ENCODE measurements at regions not wholly inside any gene's neighbourhood (a gene's known extent, or its start where the extent isn't known, plus 50 kb on each side); places are given as distances from the start of the nearest gene placed in this dataset.
A peak's percentile ranks its signal among the peaks of the same experiment; 100 is the strongest.

GRCh38 chr9:1776668-1777067 lies 238.5 kb upstream of the SMARCA2 start:
- no peak for DNase-seq

- no peak for DNase-seq
Observed at GRCh38 chr9:1791191-1791590, 224.0 kb upstream of the SMARCA2 start.

- DNase-seq: no peak
Observed at GRCh38 chr9:1794547-1795270, 220.4 kb upstream of the SMARCA2 start.

- DNase-seq: no peak
Observed at GRCh38 chr9:1804128-1804865, 210.8 kb upstream of the SMARCA2 start.

- DNase-seq: no peak
Observed at GRCh38 chr9:1829719-1830118, 185.4 kb upstream of the SMARCA2 start.

- no peak for DNase-seq
Observed at GRCh38 chr9:1832960-1833359, 182.2 kb upstream of the SMARCA2 start.

GRCh38 chr9:1837453-1838084 lies 177.6 kb upstream of the SMARCA2 start:
- peak; percentile 29 to 57 for DNase-seq

GRCh38 chr9:1839909-1840308 lies 175.2 kb upstream of the SMARCA2 start:
- DNase-seq: no peak

GRCh38 chr9:1845425-1845824 lies 169.7 kb upstream of the SMARCA2 start:
- DNase-seq: no peak

GRCh38 chr9:1855726-1856125 lies 159.4 kb upstream of the SMARCA2 start:
- DNase-seq: no peak

- no peak for DNase-seq
Observed at GRCh38 chr9:1857808-1858207, 157.3 kb upstream of the SMARCA2 start.

- DNase-seq: no peak
Observed at GRCh38 chr9:1869843-1870242, 145.3 kb upstream of the SMARCA2 start.

- no peak for DNase-seq
Observed at GRCh38 chr9:1870915-1871314, 144.2 kb upstream of the SMARCA2 start.

GRCh38 chr9:1871626-1872419 lies 143.3 kb upstream of the SMARCA2 start:
- DNase-seq: no peak

GRCh38 chr9:1875251-1875851 lies 139.8 kb upstream of the SMARCA2 start:
- DNase-seq: no peak

GRCh38 chr9:1875921-1876448 lies 139.2 kb upstream of the SMARCA2 start:
- DNase-seq: no peak

- no peak for DNase-seq
Observed at GRCh38 chr9:1876891-1877496, 138.2 kb upstream of the SMARCA2 start.

- DNase-seq: no peak
Observed at GRCh38 chr9:1877951-1878350, 137.2 kb upstream of the SMARCA2 start.

- no peak for DNase-seq
Observed at GRCh38 chr9:1878811-1879210, 136.3 kb upstream of the SMARCA2 start.

GRCh38 chr9:1879501-1879900 lies 135.6 kb upstream of the SMARCA2 start:
- no peak for DNase-seq

GRCh38 chr9:1880038-1880565 lies 135.0 kb upstream of the SMARCA2 start:
- no peak for DNase-seq

All from NCI-H187 (cell line).